Stimulated activated CD8-positive, alpha-beta memory T cell treated with anti-CD3 and anti-CD28 coated beads, Interleukin-12 subunit alpha, Interleukin-12 subunit beta, amount 100 ng/mL, for 24 hours (primary cell): ENCODE measurements at regions not wholly inside any gene's neighbourhood (a gene's known extent, or its start where the extent isn't known, plus 50 kb on each side); places are given as distances from the start of the nearest gene placed in this dataset.

Experiments used
- DNase-seq: peaks from one replicate; pipeline ENCODE4 v3.0.0-alpha.2; 2020; ENCODE audit errors: extremely low read depth

DNA sequence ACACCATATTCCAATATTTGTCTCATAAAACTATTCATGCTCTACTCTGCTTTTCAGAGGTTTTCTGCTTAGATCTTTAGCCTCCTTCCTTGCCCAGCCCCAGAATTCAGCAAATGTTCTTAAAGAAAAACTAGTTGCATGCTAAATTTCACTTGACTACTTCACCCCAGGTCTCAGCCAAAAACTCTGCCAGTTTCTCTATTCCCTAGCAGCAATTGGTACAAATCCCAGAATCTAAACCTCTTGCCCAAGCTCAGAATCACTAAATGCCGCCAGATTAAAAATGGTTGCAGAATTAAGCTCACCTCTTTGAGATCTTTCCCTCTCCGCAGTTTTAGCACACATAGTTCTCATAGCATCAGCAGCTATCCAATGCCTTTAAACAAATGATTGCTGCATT lies 331.2 kb upstream of the SMARCA2 start:
- no peak for DNase-seq

GRCh38 chr9:1698991-1699390 lies 316.2 kb upstream of the SMARCA2 start:
- no peak for DNase-seq

GRCh38 chr9:1701113-1701512 lies 314.0 kb upstream of the SMARCA2 start:
- DNase-seq: no peak

- DNase-seq: no peak
Measured at GRCh38 chr9:1702701-1703100, 312.4 kb upstream of the SMARCA2 start.

GRCh38 chr9:1707291-1707690 lies 307.9 kb upstream of the SMARCA2 start:
- no peak for DNase-seq

DNA sequence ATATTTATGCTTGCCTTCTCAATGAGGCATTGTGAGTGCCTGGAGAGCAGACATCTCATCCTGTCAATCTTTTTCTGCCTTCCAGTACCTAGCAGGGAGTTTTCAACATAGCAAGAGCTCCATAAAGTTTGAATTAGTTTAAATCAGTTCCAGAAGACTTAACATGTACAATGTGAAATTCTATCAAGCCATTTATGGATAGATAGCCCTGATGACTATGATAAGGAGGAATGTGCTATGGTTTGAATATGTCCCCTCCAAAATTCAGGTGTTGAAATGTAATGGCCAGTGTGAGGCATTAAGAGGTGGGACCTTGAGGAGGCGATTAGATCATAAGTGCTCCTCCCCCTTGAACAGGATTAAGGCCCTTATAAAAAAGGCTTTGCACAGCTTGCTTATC lies 306.9 kb upstream of the SMARCA2 start:
- no peak for DNase-seq

- no peak for DNase-seq
Measured at GRCh38 chr9:1709347-1709746, 305.8 kb upstream of the SMARCA2 start.

GRCh38 chr9:1712861-1713450 lies 302.2 kb upstream of the SMARCA2 start:
- no peak for DNase-seq

DNA sequence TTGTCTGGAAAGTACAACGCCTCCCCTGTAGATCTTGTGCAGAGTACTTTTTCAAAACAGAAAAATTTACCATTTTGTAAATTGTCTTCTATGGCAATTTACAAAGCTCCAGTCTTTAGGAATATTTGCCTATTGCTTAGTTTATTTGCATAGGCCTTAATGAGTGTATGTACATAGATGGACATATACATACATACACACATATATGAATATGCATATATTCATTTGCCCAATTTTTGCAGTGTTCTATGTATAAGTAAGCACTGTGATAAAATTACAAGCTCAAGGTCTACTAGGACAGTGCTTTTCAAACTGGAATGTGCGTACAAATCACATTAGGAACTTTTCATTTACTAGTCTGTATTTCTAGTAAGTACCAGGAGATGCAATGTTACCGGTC lies 301.3 kb upstream of the SMARCA2 start:
- no peak for DNase-seq

- no peak for DNase-seq
Measured at GRCh38 chr9:1717882-1718281, 297.3 kb upstream of the SMARCA2 start.

DNA sequence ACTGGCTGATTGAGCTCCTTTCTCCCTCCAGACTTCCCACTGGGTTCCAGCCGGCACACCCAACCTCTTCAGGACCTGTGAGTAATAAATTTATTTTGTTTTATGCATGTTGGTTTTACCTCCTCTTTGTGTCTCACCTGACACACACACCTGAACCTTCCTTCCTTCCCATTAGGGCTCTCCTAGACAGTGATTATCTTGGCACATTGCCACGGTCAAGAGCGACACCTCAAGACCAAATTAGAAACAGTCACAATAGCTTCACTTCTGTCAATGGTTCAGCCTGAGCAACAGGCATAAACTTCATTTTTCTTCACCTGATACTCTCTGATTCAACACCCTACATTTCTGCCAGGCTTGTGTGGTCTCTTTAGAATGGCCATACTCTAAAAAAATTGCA lies 296.3 kb upstream of the SMARCA2 start:
- DNase-seq: no peak

DNA sequence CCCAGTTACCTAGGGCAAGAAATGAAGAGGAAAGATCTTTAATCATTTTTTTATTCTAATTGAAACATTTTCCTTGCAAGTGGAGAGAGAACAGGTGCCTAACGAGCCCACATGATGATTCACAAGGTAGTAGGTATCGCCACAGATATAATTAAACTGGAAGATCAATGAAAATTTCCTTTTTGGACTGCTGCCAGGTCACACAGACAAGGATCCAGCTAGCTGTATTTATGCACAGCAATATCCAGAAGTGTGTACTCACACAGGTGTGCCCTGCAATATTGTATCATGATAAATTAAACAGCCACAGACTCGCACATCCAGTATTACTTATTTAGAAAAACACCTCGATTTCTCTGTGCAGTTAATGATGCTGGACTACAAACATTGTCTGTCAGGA lies 294.0 kb upstream of the SMARCA2 start:
- DNase-seq: no peak

GRCh38 chr9:1722404-1722803 lies 292.7 kb upstream of the SMARCA2 start:
- no peak for DNase-seq

DNA sequence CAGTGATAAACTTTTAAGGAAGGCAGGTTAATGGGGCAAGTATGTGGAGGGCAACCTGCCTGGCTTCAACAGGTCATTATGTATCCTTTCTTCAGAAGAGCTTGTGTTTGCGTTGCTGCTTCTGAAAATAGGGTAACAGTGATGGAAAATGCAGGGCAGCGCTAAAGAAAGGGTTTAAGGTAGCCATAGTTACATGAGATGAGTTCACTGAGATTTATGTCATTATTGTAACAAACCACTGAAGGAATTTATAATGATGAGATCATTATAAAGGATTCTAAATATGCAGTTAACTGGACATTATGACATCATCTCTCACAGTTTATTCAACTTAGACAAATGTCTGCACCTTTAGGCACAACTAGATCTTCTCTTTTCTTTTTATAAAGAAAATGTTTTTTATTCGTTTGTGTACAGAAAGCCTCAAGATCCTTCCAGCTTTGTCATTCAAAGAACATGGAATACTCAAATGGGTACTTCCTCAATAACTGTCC lies 291.6 kb upstream of the SMARCA2 start:
- no peak for DNase-seq

- DNase-seq: no peak
Measured at GRCh38 chr9:1726993-1727759, 288.0 kb upstream of the SMARCA2 start.

- no peak for DNase-seq
Measured at GRCh38 chr9:1729631-1730030, 285.5 kb upstream of the SMARCA2 start.

- no peak for DNase-seq
Measured at GRCh38 chr9:1732670-1733069, 282.5 kb upstream of the SMARCA2 start.

- no peak for DNase-seq
Measured at GRCh38 chr9:1738511-1739100, 276.5 kb upstream of the SMARCA2 start.

GRCh38 chr9:1743121-1743960 lies 271.8 kb upstream of the SMARCA2 start:
- no peak for DNase-seq

GRCh38 chr9:1745980-1746379 lies 269.2 kb upstream of the SMARCA2 start:
- DNase-seq: no peak

DNA sequence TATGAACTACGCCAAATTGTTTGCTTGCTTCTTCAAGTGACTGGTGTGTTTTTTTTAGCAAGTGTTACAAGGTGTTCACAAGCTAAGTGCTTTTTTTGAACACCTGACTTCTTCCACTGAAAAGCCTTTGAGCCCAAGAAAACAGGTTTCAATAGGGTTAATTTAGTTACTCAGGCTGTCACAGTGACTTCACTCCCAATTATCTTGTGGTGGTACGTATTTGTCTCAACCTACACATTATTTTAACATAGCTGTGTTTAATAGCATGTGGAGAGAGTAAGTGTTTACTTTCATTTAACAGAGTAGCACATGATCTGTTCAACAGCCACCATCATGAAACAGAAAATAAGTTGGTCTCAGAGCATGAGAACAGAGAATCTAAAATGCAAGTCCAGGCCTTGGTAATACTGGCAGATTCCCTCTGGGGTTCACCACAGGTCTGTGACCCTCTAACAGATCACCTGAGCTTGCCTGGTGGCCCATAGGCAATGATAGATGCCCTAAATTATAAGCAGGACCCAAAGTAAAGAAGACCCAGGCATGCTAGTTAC lies 267.7 kb upstream of the SMARCA2 start:
- DNase-seq: no peak

DNA sequence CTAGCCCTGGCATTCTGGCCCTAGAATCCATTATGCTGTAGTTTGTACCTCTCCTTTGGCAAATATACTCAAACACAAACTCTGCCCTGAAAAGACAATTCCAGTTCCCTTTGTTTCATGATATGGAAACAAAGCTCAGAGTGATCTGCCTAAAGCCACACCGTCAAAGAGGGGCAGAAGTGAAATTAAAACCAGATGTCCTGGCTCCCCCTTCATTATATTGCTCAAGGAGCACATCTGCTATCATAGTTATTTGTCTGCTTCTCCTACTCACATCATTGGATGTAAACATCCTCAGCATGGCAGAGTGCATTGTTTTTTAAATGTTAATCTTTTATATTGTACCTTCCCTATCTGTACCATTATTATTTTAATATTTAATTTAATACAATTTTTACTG lies 266.7 kb upstream of the SMARCA2 start:
- no peak for DNase-seq
